Mammary epithelial cell (primary cell): ENCODE measurements at regions not wholly inside any gene's neighbourhood (a gene's known extent, or its start where the extent isn't known, plus 50 kb on each side); places are given as distances from the start of the nearest gene placed in this dataset.

Source experiments
- EZH2 ChIP-seq: IDR thresholded peaks from 2 replicates; pipeline ENCODE4 v1.6.1; 2012; ENCODE audit warnings: low read length, inconsistent platforms, borderline replicate concordance
- TF ChIP-seq, protein P1 (sequence below), 2 donors: IDR thresholded peaks in 1 of 2; conservative IDR thresholded peaks in 1 of 2; 2 replicates each; pipeline ENCODE4 v1.5.1; 2011 to 2012; ENCODE audit warnings: inconsistent platforms in 2 of 2, low read length in 2 of 2, mild to moderate bottlenecking in 2 of 2, control low read depth in 1 of 2, low read depth in 1 of 2; ENCODE audit not compliant: insufficient read depth in 1 of 2; ENCODE audit errors: extremely low read depth in 1 of 2

DNA sequence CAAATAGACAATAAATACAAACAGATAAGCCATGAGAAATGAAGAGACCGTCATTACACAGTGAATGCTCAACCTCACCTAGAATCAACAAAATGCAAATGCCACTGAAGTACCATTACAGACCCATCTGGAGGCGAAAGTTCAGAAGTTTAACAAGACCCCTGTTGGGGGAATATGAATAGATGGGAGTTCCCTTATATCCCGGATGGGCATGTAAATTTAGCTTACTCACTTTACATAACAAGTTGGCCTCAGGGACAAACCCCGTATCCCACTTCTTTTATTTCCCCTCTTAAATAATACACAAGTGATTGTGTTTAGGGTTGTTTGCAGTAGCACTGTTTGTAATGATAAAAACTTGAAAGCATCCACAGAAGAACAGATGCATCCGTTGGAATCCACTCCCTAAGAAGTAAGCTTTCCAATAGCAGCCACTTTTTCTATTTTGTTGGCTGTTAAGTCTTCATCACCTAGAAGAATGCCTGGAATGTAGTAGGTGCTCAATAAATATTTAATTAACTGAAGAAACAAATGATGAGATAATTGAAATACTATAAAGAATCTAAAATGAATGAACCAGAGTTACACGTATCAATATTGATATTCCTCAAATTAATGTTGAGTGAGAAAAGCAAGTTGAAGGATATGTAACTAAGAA lies 1076.3 kb upstream of the TENM3 start:
- TF ChIP-seq, protein P1, sequence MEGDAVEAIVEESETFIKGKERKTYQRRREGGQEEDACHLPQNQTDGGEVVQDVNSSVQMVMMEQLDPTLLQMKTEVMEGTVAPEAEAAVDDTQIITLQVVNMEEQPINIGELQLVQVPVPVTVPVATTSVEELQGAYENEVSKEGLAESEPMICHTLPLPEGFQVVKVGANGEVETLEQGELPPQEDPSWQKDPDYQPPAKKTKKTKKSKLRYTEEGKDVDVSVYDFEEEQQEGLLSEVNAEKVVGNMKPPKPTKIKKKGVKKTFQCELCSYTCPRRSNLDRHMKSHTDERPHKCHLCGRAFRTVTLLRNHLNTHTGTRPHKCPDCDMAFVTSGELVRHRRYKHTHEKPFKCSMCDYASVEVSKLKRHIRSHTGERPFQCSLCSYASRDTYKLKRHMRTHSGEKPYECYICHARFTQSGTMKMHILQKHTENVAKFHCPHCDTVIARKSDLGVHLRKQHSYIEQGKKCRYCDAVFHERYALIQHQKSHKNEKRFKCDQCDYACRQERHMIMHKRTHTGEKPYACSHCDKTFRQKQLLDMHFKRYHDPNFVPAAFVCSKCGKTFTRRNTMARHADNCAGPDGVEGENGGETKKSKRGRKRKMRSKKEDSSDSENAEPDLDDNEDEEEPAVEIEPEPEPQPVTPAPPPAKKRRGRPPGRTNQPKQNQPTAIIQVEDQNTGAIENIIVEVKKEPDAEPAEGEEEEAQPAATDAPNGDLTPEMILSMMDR (conservative IDR thresholded peaks at IDR 0.05 in 1 of 2, IDR thresholded peaks at IDR 0.05 in 1 of 2; ENCODE audit: extremely low read depth in 1 of 2, insufficient read depth in 1 of 2, low read depth in 1 of 2, low read length in 2 of 2) = no peak
- TF ChIP-seq EZH2 = no peak
